AG20443 (cell line): ENCODE measurements at regions not wholly inside any gene's neighbourhood (a gene's known extent, or its start where the extent isn't known, plus 50 kb on each side); places are given as distances from the start of the nearest gene placed in this dataset.

Source experiments
- DNase-seq: peaks from one replicate; pipeline ENCODE4 v3.0.0; 2012; ENCODE audit warnings: low spot score, mixed read lengths

- no peak for DNase-seq
Measured at GRCh38 chr2:144156736-144157640, 362.9 kb downstream of the ZEB2 start.

GRCh38 chr2:144154205-144154604 lies 365.7 kb downstream of the ZEB2 start:
- no peak for DNase-seq

- peak; percentile 60 for DNase-seq
Measured at GRCh38 chr2:144152817-144153271, 367.1 kb downstream of the ZEB2 start.

GRCh38 chr2:144151851-144152250 lies 368.1 kb downstream of the ZEB2 start:
- DNase-seq: no peak

GRCh38 chr2:144151405-144151804 lies 368.5 kb downstream of the ZEB2 start:
- no peak for DNase-seq

- DNase-seq: no peak
Measured at GRCh38 chr2:144147356-144147755, 372.6 kb downstream of the ZEB2 start.

- DNase-seq: no peak
Measured at GRCh38 chr2:144146876-144147275, 373.0 kb downstream of the ZEB2 start.

- no peak for DNase-seq
Measured at GRCh38 chr2:144146076-144146475, 373.8 kb downstream of the ZEB2 start.

GRCh38 chr2:144143294-144144151 lies 376.4 kb downstream of the ZEB2 start:
- DNase-seq: no peak

GRCh38 chr2:144140891-144141290 lies 379.0 kb downstream of the ZEB2 start:
- no peak for DNase-seq

GRCh38 chr2:144137705-144138428 lies 382.1 kb downstream of the ZEB2 start:
- DNase-seq: peak; percentile 56

GRCh38 chr2:144137272-144137671 lies 382.6 kb downstream of the ZEB2 start:
- no peak for DNase-seq

GRCh38 chr2:144136297-144137010 lies 383.5 kb downstream of the ZEB2 start:
- DNase-seq: no peak

GRCh38 chr2:144133936-144134665 lies 385.8 kb downstream of the ZEB2 start:
- no peak for DNase-seq

- DNase-seq: no peak
Measured at GRCh38 chr2:144132357-144132756, 387.6 kb downstream of the ZEB2 start.

- DNase-seq: no peak
Measured at GRCh38 chr2:144131042-144131441, 388.9 kb downstream of the ZEB2 start.

- no peak for DNase-seq
Measured at GRCh38 chr2:144130551-144130950, 389.4 kb downstream of the ZEB2 start.

- no peak for DNase-seq
Measured at GRCh38 chr2:144128130-144128746, 391.7 kb downstream of the ZEB2 start.

- DNase-seq: no peak
Measured at GRCh38 chr2:144127693-144128092, 392.2 kb downstream of the ZEB2 start.

GRCh38 chr2:144126302-144126701 lies 393.6 kb downstream of the ZEB2 start:
- no peak for DNase-seq
